Vagina (tissue), 2 donors: ENCODE measurements at regions not wholly inside any gene's neighbourhood (a gene's known extent, or its start where the extent isn't known, plus 50 kb on each side); places are given as distances from the start of the nearest gene placed in this dataset.

ENCODE experiments used
- DNase-seq, 2 donors: peaks; one replicate each; pipeline ENCODE4 v3.0.0-alpha.2; 2017; ENCODE audit errors: extremely low spot score in 2 of 2
- H3K27ac ChIP-seq: fragments of 200-600 bp; sonication (generic); one replicate; pipeline ENCODE4 v1.5.1; 2019
- H3K27me3 ChIP-seq: fragments of 200-600 bp; sonication (generic); one replicate; pipeline ENCODE4 v1.5.1; 2019
- H3K36me3 ChIP-seq, 2 donors: fragments of 200-600 bp; sonication (generic); one replicate each; pipeline ENCODE4 v1.5.1; 2017 to 2019
- H3K4me1 ChIP-seq: fragments of 200-600 bp; sonication (generic); one replicate; pipeline ENCODE4 v1.5.1; 2019
- H3K4me3 ChIP-seq, 2 donors: fragments of 200-600 bp; sonication (generic); 1 replicate in 1 of 2; 2 replicates in 1 of 2; pipeline ENCODE4 v1.5.1; 2016 to 2019
- H3K9me3 ChIP-seq: fragments of 200-600 bp; sonication (generic); one replicate; pipeline ENCODE4 v1.5.1; 2019
- CTCF ChIP-seq, 3 experiments: fragments of 450-650 bp in 2 of 3; fragments of 200-600 bp in 1 of 3; sonication (generic) in 1 of 3; IDR thresholded peaks; one replicate each; pipeline ENCODE4 v1.5.1; 2017 to 2019; ENCODE audit warnings: antibody characterized with exemption in 3 of 3, mild to moderate bottlenecking in 2 of 3, moderate library complexity in 2 of 3
- POLR2A ChIP-seq, 2 donors: fragments of 450-650 bp; IDR thresholded peaks; one replicate each; pipeline ENCODE4 v1.6.1; 2017; ENCODE audit warnings: antibody characterized with exemption in 2 of 2, mild to moderate bottlenecking in 2 of 2, moderate library complexity in 2 of 2
- POLR2AphosphoS5 ChIP-seq, 2 donors: sonication (generic); formaldehyde crosslinking; IDR thresholded peaks; one replicate each; pipeline ENCODE4 v1.9.0; 2017; ENCODE audit warnings: antibody characterized with exemption in 2 of 2, mild to moderate bottlenecking in 2 of 2, low read depth in 1 of 2; ENCODE audit not compliant: insufficient read depth in 1 of 2
- intact Hi-C: fragments of 100-400 bp; cut with DNase I; formaldehyde crosslinking; loops from one replicate; pipeline ENCODE4 v1.15.1; 2023

GRCh38 chr1:30414086-30414850, 309.1 kb downstream of the MATN1 start:
- H3K4me3 ChIP-seq = no peak overlapping the region
- intact Hi-C loops = no loop called here

DNA sequence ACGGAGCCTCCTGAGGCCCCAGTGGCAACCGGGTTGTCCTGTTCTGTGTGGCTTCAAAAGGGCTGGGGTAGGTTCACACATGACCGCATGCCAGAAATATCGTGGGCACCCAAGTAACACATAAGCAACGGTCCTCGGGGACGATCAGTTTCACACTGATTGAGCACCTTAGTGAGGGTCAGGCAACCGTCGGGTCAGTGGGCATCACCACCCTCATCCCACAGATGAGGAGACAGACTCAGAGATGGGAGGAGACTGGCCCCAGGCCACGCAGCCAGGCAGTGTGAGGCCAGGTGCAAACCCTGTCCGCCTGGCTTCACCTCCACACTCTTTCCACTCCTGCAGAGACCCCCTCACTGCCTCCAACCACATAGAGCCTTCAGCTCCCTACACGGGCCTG, 309.8 kb downstream of the MATN1 start:
- Histone ChIP-seq H3K9me3 (no peaks in the 10 kb centered on the region), H3K36me3 (no peaks in the 10 kb centered on the region), H3K27ac (no peak overlapping the region), H3K4me3 (no peak overlapping the region), H3K4me1 (no peaks in the 10 kb centered on the region), H3K27me3 (no peaks in the 10 kb centered on the region)
- DNase-seq = peak; percentile 65 to 84
- TF ChIP-seq POLR2A (IDR thresholded peaks at IDR 0.05) (no peak), POLR2AphosphoS5 (IDR thresholded peaks at IDR 0.05; ENCODE audit: insufficient read depth in 1 of 2, low read depth in 1 of 2) (no peak), CTCF (IDR thresholded peaks at IDR 0.05) (no peak)
- intact Hi-C loops = no loop called here

More at GRCh38 chr1:30414086-30414850, 309.1 kb downstream of the MATN1 start:
- TF ChIP-seq POLR2AphosphoS5 (IDR thresholded peaks at IDR 0.05; ENCODE audit: insufficient read depth in 1 of 2, low read depth in 1 of 2) (no peak), POLR2A (IDR thresholded peaks at IDR 0.05) (no peak), CTCF (IDR thresholded peaks at IDR 0.05) (no peak)
- H3K27me3 ChIP-seq = no peaks in the 10 kb centered on the region
- H3K36me3 ChIP-seq = no peaks in the 10 kb centered on the region
- DNase-seq = peak; percentile 58 to 84
- no peaks in the 10 kb centered on the region for H3K4me1 ChIP-seq
- H3K9me3 ChIP-seq = no peaks in the 10 kb centered on the region
- H3K27ac ChIP-seq = no peak overlapping the region

GRCh38 chr1:30413111-30413440, 310.3 kb downstream of the MATN1 start:
- Histone ChIP-seq H3K27me3 (no peaks in the 10 kb centered on the region), H3K4me3 (no peak overlapping the region), H3K4me1 (no peaks in the 10 kb centered on the region), H3K9me3 (no peaks in the 10 kb centered on the region), H3K27ac (no peak overlapping the region), H3K36me3 (no peaks in the 10 kb centered on the region)
- DNase-seq = peak in 1 of 2 donors; percentile 28
- no peak for TF ChIP-seq CTCF (IDR thresholded peaks at IDR 0.05)
- TF ChIP-seq POLR2A (IDR thresholded peaks at IDR 0.05) = no peak
- intact Hi-C loops = no loop called here

GRCh38 chr1:30412241-30413110, 310.9 kb downstream of the MATN1 start:
- Histone ChIP-seq H3K36me3 (no peaks in the 10 kb centered on the region), H3K4me1 (no peaks in the 10 kb centered on the region), H3K9me3 (no peaks in the 10 kb centered on the region), H3K27ac (no peak overlapping the region), H3K4me3 (no peak overlapping the region), H3K27me3 (no peaks in the 10 kb centered on the region)
- intact Hi-C loops = no loop called here
- TF ChIP-seq POLR2A (IDR thresholded peaks at IDR 0.05) (no peak), CTCF (IDR thresholded peaks at IDR 0.05) (no peak), POLR2AphosphoS5 (IDR thresholded peaks at IDR 0.05; ENCODE audit: insufficient read depth in 1 of 2, low read depth in 1 of 2) (no peak)
- peak; percentile 77 for DNase-seq

DNA sequence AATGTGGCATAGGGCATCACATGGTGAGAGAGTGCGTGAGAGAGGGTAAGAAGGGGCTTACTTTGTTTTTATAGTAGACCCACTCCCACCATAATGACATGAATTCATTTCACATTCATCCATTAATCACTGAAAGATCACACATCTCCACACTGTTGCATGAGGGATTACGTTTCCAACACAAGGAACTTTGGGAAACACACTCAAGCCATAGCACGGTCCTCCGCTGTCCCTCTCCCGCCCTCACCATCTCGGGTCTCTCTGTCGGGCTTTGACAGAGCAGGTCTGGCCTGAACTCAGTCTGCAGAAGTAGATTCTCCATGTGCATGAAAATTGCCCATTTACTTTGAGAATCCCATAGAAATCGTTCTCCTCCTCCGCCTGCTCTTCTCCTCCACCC, 312.2 kb downstream of the MATN1 start:
- H3K27ac ChIP-seq = no peak overlapping the region
- no peak overlapping the region for H3K4me3 ChIP-seq
- H3K27me3 ChIP-seq = no peaks in the 10 kb centered on the region
- H3K4me1 ChIP-seq = no peaks in the 10 kb centered on the region
- TF ChIP-seq POLR2A (IDR thresholded peaks at IDR 0.05) (no peak), POLR2AphosphoS5 (IDR thresholded peaks at IDR 0.05; ENCODE audit: insufficient read depth in 1 of 2, low read depth in 1 of 2) (no peak), CTCF (IDR thresholded peaks at IDR 0.05) (no peak)
- intact Hi-C loops = no loop called here
- no peaks in the 10 kb centered on the region for H3K9me3 ChIP-seq
- no peaks in the 10 kb centered on the region for H3K36me3 ChIP-seq
- peak in 1 of 2 donors; percentile 42 for DNase-seq
